HEK293 (cell line): ENCODE measurements at regions not wholly inside any gene's neighbourhood (a gene's known extent, or its start where the extent isn't known, plus 50 kb on each side); places are given as distances from the start of the nearest gene placed in this dataset.

Source experiments
- CTCF ChIA-PET: fragments of 350-600 bp; formaldehyde crosslinking; extraction: SDS; loops from one replicate; lab custom pipeline; 2021; ENCODE audit warnings: antibody characterized with exemption; lab: Yijun Ruan, JAX
- POLR2A ChIA-PET: fragments of 300-600 bp; formaldehyde crosslinking; extraction: SDS; loops from one replicate; lab custom pipeline; 2020; ENCODE audit warnings: antibody characterized with exemption, inconsistent platforms; lab: Yijun Ruan, JAX
- H3K27ac ChIP-seq: fragments of 200-500 bp; sonication (Bioruptor generic); 2 replicates; pipeline ENCODE4 v1.5.1; 2014; ENCODE audit warnings: low read depth, low read length, control low read depth, inconsistent platforms; ENCODE audit errors: extremely low read depth
- H3K36me3 ChIP-seq, 2 experiments: fragments of 200-500 bp in 1 of 2; sonication (Bioruptor generic) in 1 of 2; 1 replicate in 1 of 2; 2 replicates in 1 of 2; pipeline ENCODE4 v1.5.1; 2014 to 2017; ENCODE audit warnings: inconsistent platforms in 2 of 2, low read length in 2 of 2; ENCODE audit not compliant: control insufficient read depth in 2 of 2, insufficient read depth in 1 of 2
- H3K4me1 ChIP-seq: fragments of 200-500 bp; sonication (Bioruptor generic); 2 replicates; pipeline ENCODE4 v1.5.1; 2014; ENCODE audit warnings: mild to moderate bottlenecking, low read length, inconsistent platforms; ENCODE audit not compliant: control insufficient read depth, insufficient read depth
- H3K4me3 ChIP-seq: 2 replicates; pipeline ENCODE4 v1.5.1; 2011; ENCODE audit warnings: low read depth, mild to moderate bottlenecking, control low read depth, low read length, moderate library complexity
- H3K9me3 ChIP-seq: fragments of 200-500 bp; sonication (Bioruptor generic); 2 replicates; pipeline ENCODE4 v1.5.1; 2014; ENCODE audit warnings: low read depth, low read length, inconsistent platforms; ENCODE audit not compliant: control insufficient read depth, insufficient read depth
- ATF2 ChIP-seq: fragments of 450-650 bp; formaldehyde crosslinking; IDR thresholded peaks from 2 replicates; pipeline ENCODE4 v1.5.1; 2016; ENCODE audit warnings: missing biosample characterization, missing genetic modification characterization, low read depth
- BCL11B ChIP-seq: fragments of 450-650 bp; formaldehyde crosslinking; IDR thresholded peaks from 2 replicates; pipeline ENCODE4 v1.5.1; 2016; ENCODE audit warnings: low read depth, missing biosample characterization, missing genetic modification characterization
- EGR2 ChIP-seq: fragments of 450-650 bp; formaldehyde crosslinking; IDR thresholded peaks from 2 replicates; pipeline ENCODE4 v1.5.1; 2016; ENCODE audit warnings: low read depth, missing biosample characterization, missing genetic modification characterization
- FEZF1 ChIP-seq: fragments of 450-650 bp; formaldehyde crosslinking; IDR thresholded peaks from 2 replicates; pipeline ENCODE4 v1.5.1; 2016; ENCODE audit warnings: missing biosample characterization, missing genetic modification characterization
- GLI4 ChIP-seq: fragments of 450-650 bp; formaldehyde crosslinking; IDR thresholded peaks from 2 replicates; pipeline ENCODE4 v1.5.1; 2016; ENCODE audit warnings: missing biosample characterization, missing genetic modification characterization
- HOXC10 ChIP-seq: sonication (generic); formaldehyde crosslinking; IDR thresholded peaks from 2 replicates; pipeline ENCODE4 v1.8.1; 2023; ENCODE audit warnings: mild to moderate bottlenecking, missing genetic modification reagents
- HOXD13 ChIP-seq: sonication (generic); formaldehyde crosslinking; IDR thresholded peaks from 2 replicates; pipeline ENCODE4 v1.8.0; 2022; ENCODE audit warnings: missing genetic modification reagents, borderline replicate concordance
- KLF1 ChIP-seq: fragments of 450-650 bp; formaldehyde crosslinking; IDR thresholded peaks from 2 replicates; pipeline ENCODE4 v1.5.1; 2016; ENCODE audit warnings: missing biosample characterization, missing genetic modification characterization
- KLF9 ChIP-seq: fragments of 450-650 bp; formaldehyde crosslinking; IDR thresholded peaks from 2 replicates; pipeline ENCODE4 v1.5.1; 2016; ENCODE audit warnings: missing biosample characterization, missing genetic modification characterization, low read depth
- PBX3 ChIP-seq: sonication (generic); formaldehyde crosslinking; IDR thresholded peaks from 2 replicates; pipeline ENCODE4 v1.8.1; 2022; ENCODE audit warnings: mild to moderate bottlenecking, moderate library complexity, missing genetic modification reagents
- SALL2 ChIP-seq: fragments of 450-650 bp; formaldehyde crosslinking; IDR thresholded peaks from 2 replicates; pipeline ENCODE4 v1.5.0; 2017; ENCODE audit warnings: missing biosample characterization, mild to moderate bottlenecking, missing genetic modification characterization, borderline replicate concordance
- YY2 ChIP-seq: fragments of 450-650 bp; formaldehyde crosslinking; IDR thresholded peaks from 2 replicates; pipeline ENCODE4 v1.5.1; 2016; ENCODE audit warnings: missing biosample characterization, missing genetic modification characterization
- ZBTB8A ChIP-seq: fragments of 450-650 bp; formaldehyde crosslinking; IDR thresholded peaks from 2 replicates; pipeline ENCODE4 v1.5.1; 2016; ENCODE audit warnings: missing biosample characterization, missing genetic modification characterization
- ZFP41 ChIP-seq: fragments of 450-650 bp; formaldehyde crosslinking; IDR thresholded peaks from 2 replicates; pipeline ENCODE4 v1.5.1; 2016; ENCODE audit warnings: missing biosample characterization, missing genetic modification characterization, borderline replicate concordance
- ZNF112 ChIP-seq: fragments of 450-650 bp; formaldehyde crosslinking; IDR thresholded peaks from 2 replicates; pipeline ENCODE4 v1.5.0; 2017; ENCODE audit warnings: missing biosample characterization, missing genetic modification characterization
- ZNF16 ChIP-seq: fragments of 450-650 bp; formaldehyde crosslinking; IDR thresholded peaks from 2 replicates; pipeline ENCODE4 v1.5.1; 2016; ENCODE audit warnings: low read depth, missing biosample characterization, missing genetic modification characterization
- ZNF211 ChIP-seq: fragments of 450-650 bp; formaldehyde crosslinking; IDR thresholded peaks from 2 replicates; pipeline ENCODE4 v1.5.1; 2016; ENCODE audit warnings: low read depth, missing biosample characterization, missing genetic modification characterization
- ZNF214 ChIP-seq: fragments of 450-650 bp; formaldehyde crosslinking; IDR thresholded peaks from 2 replicates; pipeline ENCODE4 v1.5.1; 2017; ENCODE audit warnings: missing biosample characterization, mild to moderate bottlenecking, missing genetic modification characterization, borderline replicate concordance
- ZNF221 ChIP-seq: fragments of 450-650 bp; formaldehyde crosslinking; IDR thresholded peaks from 2 replicates; pipeline ENCODE4 v1.5.1; 2017; ENCODE audit warnings: missing biosample characterization, missing genetic modification characterization, borderline replicate concordance
- ZNF24 ChIP-seq: fragments of 450-650 bp; formaldehyde crosslinking; IDR thresholded peaks from 2 replicates; pipeline ENCODE4 v1.5.1; 2016; ENCODE audit warnings: missing biosample characterization, missing genetic modification characterization
- ZNF391 ChIP-seq: fragments of 450-650 bp; formaldehyde crosslinking; IDR thresholded peaks from 2 replicates; pipeline ENCODE4 v1.5.1; 2016; ENCODE audit warnings: low read depth, missing biosample characterization, missing genetic modification characterization, borderline replicate concordance
- ZNF394 ChIP-seq: fragments of 450-650 bp; formaldehyde crosslinking; IDR thresholded peaks from 2 replicates; pipeline ENCODE4 v1.5.1; 2016; ENCODE audit warnings: missing biosample characterization, missing genetic modification characterization, mild to moderate bottlenecking, moderate library complexity, borderline replicate concordance
- ZNF404 ChIP-seq: fragments of 450-650 bp; formaldehyde crosslinking; IDR thresholded peaks from 2 replicates; pipeline ENCODE4 v1.5.1; 2017; ENCODE audit warnings: missing biosample characterization, missing genetic modification characterization
- ZNF501 ChIP-seq: fragments of 450-650 bp; formaldehyde crosslinking; IDR thresholded peaks from 2 replicates; pipeline ENCODE4 v1.5.1; 2016; ENCODE audit warnings: missing biosample characterization, missing genetic modification characterization
- ZNF555 ChIP-seq: fragments of 450-650 bp; formaldehyde crosslinking; conservative IDR thresholded peaks from 2 replicates; pipeline ENCODE4 v1.5.1; 2017; ENCODE audit warnings: missing biosample characterization, mild to moderate bottlenecking, missing genetic modification characterization, inconsistent platforms
- ZNF580 ChIP-seq: fragments of 450-650 bp; formaldehyde crosslinking; IDR thresholded peaks from 2 replicates; pipeline ENCODE4 v1.5.1; 2016; ENCODE audit warnings: missing biosample characterization, missing genetic modification characterization
- ZNF768 ChIP-seq: fragments of 450-650 bp; formaldehyde crosslinking; IDR thresholded peaks from 2 replicates; pipeline ENCODE4 v1.5.1; 2018; ENCODE audit warnings: missing biosample characterization, mild to moderate bottlenecking, missing genetic modification characterization
- ZNF837 ChIP-seq: fragments of 450-650 bp; formaldehyde crosslinking; IDR thresholded peaks from 2 replicates; pipeline ENCODE4 v1.5.1; 2016; ENCODE audit warnings: missing biosample characterization, missing genetic modification characterization

- no peak overlapping the region for H3K4me3 ChIP-seq
- CTCF ChIA-PET: no interaction called here
- POLR2A ChIA-PET: no interaction called here
- no peak overlapping the region for H3K27ac ChIP-seq
- no peaks in the 10 kb centered on the region for H3K36me3 ChIP-seq
- no peaks in the 10 kb centered on the region for H3K9me3 ChIP-seq
- TF ChIP-seq ZNF555 (tag by site-specific recombination) (no peak), YY2 (tag by site-specific recombination) (no peak), ZBTB8A (tag by site-specific recombination) (no peak), ZNF221 (tag by site-specific recombination) (no peak), GLI4 (tag by site-specific recombination) (no peak), ZFP41 (tag by site-specific recombination) (no peak), KLF1 (tag by site-specific recombination) (no peak), PBX3 (CRISPR knock-in tag) (no peak), ZNF112 (tag by site-specific recombination) (no peak), ZNF580 (tag by site-specific recombination) (no peak), SALL2 (no peak), FEZF1 (tag by site-specific recombination) (no peak), ZNF214 (no peak), ZNF837 (tag by site-specific recombination) (no peak), ZNF391 (no peak), BCL11B (no peak), HOXD13 (no peak), ZNF394 (no peak), KLF9 (no peak), ZNF501 (tag by site-specific recombination) (no peak)
- no peaks in the 10 kb centered on the region for H3K4me1 ChIP-seq
Measured at GRCh38 chr5:89857790-89858189, 551.8 kb downstream of the CETN3 start.

- ChIA-PET CTCF (no interaction called here), POLR2A (no interaction called here)
- Histone ChIP-seq H3K36me3 (no peaks in the 10 kb centered on the region), H3K4me3 (no peak overlapping the region), H3K9me3 (no peaks in the 10 kb centered on the region), H3K27ac (no peak overlapping the region), H3K4me1 (no peaks in the 10 kb centered on the region)
- no peak for TF ChIP-seq ZNF24 (tag by site-specific recombination)
- TF ChIP-seq ZNF768 (tag by site-specific recombination): no peak
- TF ChIP-seq KLF9: no peak
- TF ChIP-seq EGR2 (tag by site-specific recombination): no peak
- TF ChIP-seq ZNF211: no peak
- no peak for TF ChIP-seq ZNF16 (tag by site-specific recombination)
- no peak for TF ChIP-seq ZNF404 (tag by site-specific recombination)
- no peak for TF ChIP-seq HOXC10 (CRISPR knock-in tag)
- TF ChIP-seq ATF2 (tag by site-specific recombination): no peak
Measured at GRCh38 chr5:89855417-89855816, 554.1 kb downstream of the CETN3 start.
